ENCODE measurements at regions not wholly inside any gene's neighbourhood (a gene's known extent, or its start where the extent isn't known, plus 50 kb on each side); places are given as distances from the start of the nearest gene placed in this dataset.

GRCh38 chr14:36057452-36058116 is 118.9 kb downstream of the PTCSC3 start:
- FAIRE-seq (no peak), DNase-seq (ENCODE audit: insufficient read length) (no peak)
- TF ChIP-seq POLR2A (IDR thresholded peaks at IDR 0.05; ENCODE audit: low read depth, low read length): no peak

GRCh38 chr14:36056845-36057244 is 119.7 kb downstream of the PTCSC3 start:
- no peak for FAIRE-seq
- no peak for TF ChIP-seq POLR2A (IDR thresholded peaks at IDR 0.05; ENCODE audit: low read depth, low read length)
- TF ChIP-seq TAF1 (IDR thresholded peaks at IDR 0.05; ENCODE audit: borderline replicate concordance, low read depth, low read length): no peak
- TF ChIP-seq POLR2AphosphoS5 (IDR thresholded peaks at IDR 0.05; ENCODE audit: low read depth, low read length): no peak

DNA sequence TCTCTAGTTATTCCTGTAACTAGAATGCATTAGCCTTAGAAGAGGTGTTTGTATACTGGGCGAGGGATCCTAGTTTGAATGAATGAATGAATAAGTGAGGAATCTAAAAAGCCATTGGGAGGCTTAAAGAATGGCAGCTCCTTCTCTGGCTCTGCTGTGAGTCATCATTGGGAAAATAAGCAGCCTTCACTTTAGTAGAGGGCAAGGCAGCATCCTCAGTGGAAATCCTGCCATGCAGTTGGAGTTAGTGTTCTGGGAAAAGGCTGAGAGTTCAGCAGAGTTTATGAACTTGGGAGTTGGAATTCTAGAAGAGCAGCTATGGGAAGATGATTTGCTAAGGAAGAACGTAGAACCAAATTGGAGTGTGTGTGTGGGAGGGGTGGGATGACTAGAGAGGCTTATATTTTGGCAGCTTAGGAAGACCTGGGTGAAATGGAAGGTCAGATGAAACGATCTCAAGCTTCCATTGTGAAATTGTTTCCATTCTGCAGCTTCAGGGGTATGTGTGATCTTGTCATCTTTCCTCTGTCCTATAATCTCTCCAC is 120.8 kb downstream of the PTCSC3 start:
- FAIRE-seq (no peak), DNase-seq (ENCODE audit: insufficient read length) (no peak)
- TF ChIP-seq TAF1 (IDR thresholded peaks at IDR 0.05; ENCODE audit: borderline replicate concordance, low read depth, low read length): no peak
- no peak for TF ChIP-seq POLR2AphosphoS5 (IDR thresholded peaks at IDR 0.05; ENCODE audit: low read depth, low read length)
- no peak for TF ChIP-seq POLR2A (IDR thresholded peaks at IDR 0.05; ENCODE audit: low read depth, low read length)

More at GRCh38 chr14:36056845-36057244, 119.7 kb downstream of the PTCSC3 start:
- DNase-seq (ENCODE audit: insufficient read length): no peak

DNA sequence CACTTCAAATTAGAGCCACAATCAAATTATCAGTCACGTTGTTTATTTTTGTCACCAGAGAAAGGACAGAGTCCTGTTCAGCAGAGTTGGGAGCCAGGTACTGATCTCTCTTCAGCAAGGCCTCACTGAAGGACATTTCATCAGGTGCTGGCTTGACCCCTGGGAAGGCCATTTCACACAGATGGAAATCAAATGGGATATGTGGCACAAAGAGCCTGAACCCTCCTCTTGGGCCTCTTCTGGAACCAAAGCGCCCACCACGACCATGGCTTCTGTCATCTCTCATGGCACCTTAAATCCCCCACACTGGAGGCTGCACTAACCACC is 121.5 kb downstream of the PTCSC3 start:
- FAIRE-seq (no peak), DNase-seq (ENCODE audit: insufficient read length) (no peak)
- no peak for TF ChIP-seq TAF1 (IDR thresholded peaks at IDR 0.05; ENCODE audit: borderline replicate concordance, low read depth, low read length)
- TF ChIP-seq POLR2AphosphoS5 (IDR thresholded peaks at IDR 0.05; ENCODE audit: low read depth, low read length): no peak
- TF ChIP-seq POLR2A (IDR thresholded peaks at IDR 0.05; ENCODE audit: low read depth, low read length): no peak

DNA sequence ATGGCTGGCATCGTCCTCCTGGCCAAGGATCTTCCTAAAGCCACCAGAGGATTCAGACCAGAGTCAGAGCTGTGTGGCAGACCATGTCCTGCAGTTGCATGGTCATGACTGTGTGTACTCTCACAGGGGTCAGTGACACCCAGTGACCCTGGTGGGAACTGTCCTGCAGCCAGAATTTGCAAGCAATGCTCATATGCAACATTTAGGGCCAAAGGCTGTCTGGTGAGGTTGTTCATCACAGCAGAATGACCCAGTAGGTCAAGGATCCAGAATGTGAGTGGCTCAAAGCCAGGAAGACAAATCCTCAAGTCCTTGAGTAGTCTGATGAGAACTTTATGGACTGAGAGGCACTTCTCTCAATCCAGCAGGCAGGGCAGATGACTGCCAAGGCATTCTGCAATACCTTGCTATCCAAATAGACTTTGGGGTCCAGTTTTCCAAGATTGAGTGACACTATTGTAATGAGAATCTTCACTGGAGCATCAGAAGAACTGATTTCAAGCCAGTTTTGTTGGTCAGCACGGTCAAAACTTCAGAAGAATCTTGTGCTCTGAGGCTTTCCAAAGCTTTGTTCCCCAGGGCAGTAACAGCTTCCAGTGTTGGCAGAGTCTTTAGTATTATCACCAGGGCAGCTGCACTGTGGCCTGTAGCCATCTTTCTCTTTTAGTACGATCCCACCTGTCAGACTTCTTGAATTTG is 122.0 kb downstream of the PTCSC3 start:
- FAIRE-seq (no peak), DNase-seq (ENCODE audit: insufficient read length) (no peak)
- TF ChIP-seq TAF1 (IDR thresholded peaks at IDR 0.05; ENCODE audit: borderline replicate concordance, low read depth, low read length): no peak
- TF ChIP-seq POLR2AphosphoS5 (IDR thresholded peaks at IDR 0.05; ENCODE audit: low read depth, low read length): no peak
- no peak for TF ChIP-seq POLR2A (IDR thresholded peaks at IDR 0.05; ENCODE audit: low read depth, low read length)

DNA sequence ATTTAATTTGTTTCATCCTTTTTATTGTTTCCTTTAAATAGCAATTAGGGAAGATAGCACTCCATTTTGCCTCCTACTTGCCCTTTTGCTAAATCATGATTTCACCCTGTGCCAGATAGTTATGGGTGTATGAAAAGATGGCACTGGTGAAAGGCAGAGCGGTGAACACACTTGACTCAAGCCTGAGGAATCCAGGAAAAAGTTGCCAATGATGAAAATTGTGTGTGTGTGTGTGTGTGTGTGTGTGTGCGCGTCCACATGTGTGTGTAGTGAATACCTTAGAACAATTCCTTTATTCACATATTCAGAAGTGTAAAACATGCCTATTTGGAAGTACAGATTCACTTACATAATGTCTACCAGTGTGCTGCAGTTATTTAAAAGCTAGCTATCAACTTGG is 123.8 kb downstream of the PTCSC3 start:
- DNase-seq (ENCODE audit: insufficient read length): no peak

GRCh38 chr14:36052063-36052462 is 124.5 kb downstream of the PTCSC3 start:
- no peak for TF ChIP-seq POLR2A (IDR thresholded peaks at IDR 0.05; ENCODE audit: low read depth, low read length)
- no peak for FAIRE-seq

More for the DNA sequence above, 123.8 kb downstream of the PTCSC3 start:
- FAIRE-seq: no peak
- TF ChIP-seq POLR2AphosphoS5 (IDR thresholded peaks at IDR 0.05; ENCODE audit: low read depth, low read length) (no peak), POLR2A (IDR thresholded peaks at IDR 0.05; ENCODE audit: low read depth, low read length) (no peak), TAF1 (IDR thresholded peaks at IDR 0.05; ENCODE audit: borderline replicate concordance, low read depth, low read length) (no peak)

GRCh38 chr14:36048667-36049066 is 127.9 kb downstream of the PTCSC3 start:
- FAIRE-seq (no peak), DNase-seq (ENCODE audit: insufficient read length) (no peak)
- TF ChIP-seq POLR2AphosphoS5 (IDR thresholded peaks at IDR 0.05; ENCODE audit: low read depth, low read length): no peak
- TF ChIP-seq POLR2A (IDR thresholded peaks at IDR 0.05; ENCODE audit: low read depth, low read length): no peak
- no peak for TF ChIP-seq TAF1 (IDR thresholded peaks at IDR 0.05; ENCODE audit: borderline replicate concordance, low read depth, low read length)

More at GRCh38 chr14:36052063-36052462, 124.5 kb downstream of the PTCSC3 start:
- no peak for DNase-seq (ENCODE audit: insufficient read length)

GRCh38 chr14:36047912-36048311 is 128.6 kb downstream of the PTCSC3 start:
- no peak for FAIRE-seq
- no peak for TF ChIP-seq POLR2A (IDR thresholded peaks at IDR 0.05; ENCODE audit: low read depth, low read length)
- no peak for TF ChIP-seq TAF1 (IDR thresholded peaks at IDR 0.05; ENCODE audit: borderline replicate concordance, low read depth, low read length)
- DNase-seq (ENCODE audit: insufficient read length): no peak

DNA sequence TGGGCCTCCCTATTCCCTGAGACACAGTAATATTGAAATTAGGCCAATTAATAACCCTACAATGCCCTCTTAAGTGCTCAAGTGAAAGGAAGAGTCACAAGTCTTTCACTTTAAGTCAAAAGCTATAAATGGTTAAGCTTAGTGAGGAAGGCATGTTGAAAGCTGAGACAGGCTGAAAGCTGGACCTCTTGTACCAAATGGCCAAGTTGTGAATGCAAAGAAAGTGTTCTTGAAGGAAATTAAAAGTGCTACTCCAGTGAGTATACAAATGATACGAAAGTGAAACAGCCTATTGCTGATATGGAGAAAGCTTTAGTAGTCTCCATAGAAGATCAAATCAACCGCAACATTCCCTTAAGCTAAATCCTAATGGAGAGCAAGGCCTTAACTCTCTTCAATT is 140.8 kb downstream of the PTCSC3 start:
- no peak for DNase-seq (ENCODE audit: insufficient read length)
- TF ChIP-seq TAF1 (IDR thresholded peaks at IDR 0.05; ENCODE audit: borderline replicate concordance, low read depth, low read length) (no peak), POLR2A (IDR thresholded peaks at IDR 0.05; ENCODE audit: low read depth, low read length) (no peak), POLR2AphosphoS5 (IDR thresholded peaks at IDR 0.05; ENCODE audit: low read depth, low read length) (no peak)
- FAIRE-seq: no peak

DNA sequence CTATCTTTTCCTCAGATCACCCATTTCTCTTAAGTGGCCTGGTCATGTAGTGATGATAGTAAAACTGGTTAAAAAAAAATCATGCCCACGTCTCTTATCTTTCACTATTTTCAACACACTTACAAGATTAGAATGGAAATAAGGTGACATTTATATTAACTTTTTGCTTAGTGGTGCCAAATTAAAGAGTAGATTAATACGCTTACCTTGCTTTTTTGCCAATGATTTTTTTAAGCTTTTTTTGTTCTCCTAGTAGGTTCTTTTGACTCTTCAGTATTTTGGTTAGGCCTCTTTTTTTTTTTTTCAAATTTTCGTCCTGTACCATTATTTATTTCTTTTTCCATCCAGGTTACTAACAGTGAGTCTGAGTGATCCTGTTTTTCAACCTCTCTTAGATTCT is 147.9 kb downstream of the PTCSC3 start:
- no peak for DNase-seq (ENCODE audit: insufficient read length)
- FAIRE-seq: no peak

GRCh38 chr14:36028218-36028617 is 148.3 kb downstream of the PTCSC3 start:
- DNase-seq (ENCODE audit: insufficient read length) (no peak), FAIRE-seq (no peak)

More for the DNA sequence above, 147.9 kb downstream of the PTCSC3 start:
- TF ChIP-seq POLR2A (IDR thresholded peaks at IDR 0.05; ENCODE audit: low read depth, low read length): no peak
- no peak for TF ChIP-seq TAF1 (IDR thresholded peaks at IDR 0.05; ENCODE audit: borderline replicate concordance, low read depth, low read length)
- no peak for TF ChIP-seq POLR2AphosphoS5 (IDR thresholded peaks at IDR 0.05; ENCODE audit: low read depth, low read length)

More at GRCh38 chr14:36028218-36028617, 148.3 kb downstream of the PTCSC3 start:
- no peak for TF ChIP-seq POLR2AphosphoS5 (IDR thresholded peaks at IDR 0.05; ENCODE audit: low read depth, low read length)
- no peak for TF ChIP-seq TAF1 (IDR thresholded peaks at IDR 0.05; ENCODE audit: borderline replicate concordance, low read depth, low read length)
- TF ChIP-seq POLR2A (IDR thresholded peaks at IDR 0.05; ENCODE audit: low read depth, low read length): no peak

Measured in GM12892 (cell line).